ENCODE measurements at regions not wholly inside any gene's neighbourhood (a gene's known extent, or its start where the extent isn't known, plus 50 kb on each side); places are given as distances from the start of the nearest gene placed in this dataset.
A peak's percentile ranks its signal among the peaks of the same experiment; 100 is the strongest.

GRCh38 chr11:19459240-19459639 is 218.5 kb upstream of the E2F8 start:
- Mint-ChIP-seq H3K27me3 (peaks cover 4% of the 10 kb centered on the region), H3K9me3 (no peaks in the 10 kb centered on the region), H3K4me1 (no peaks in the 10 kb centered on the region), H3K36me3 (ENCODE audit: low read depth) (no peaks in the 10 kb centered on the region), H3K27ac (no peak overlapping the region), H3K4me3 (no peak overlapping the region)
- intact Hi-C loops (cut with micrococcal nuclease) = no loop called here
- DNase-seq = no peak

- H3K4me3 Mint-ChIP-seq = no peak overlapping the region
- no peaks in the 10 kb centered on the region for H3K9me3 Mint-ChIP-seq
- intact Hi-C loops (cut with micrococcal nuclease) = no loop called here
- no peaks in the 10 kb centered on the region for H3K4me1 Mint-ChIP-seq
- DNase-seq = no peak
- no peaks in the 10 kb centered on the region for H3K36me3 Mint-ChIP-seq (ENCODE audit: low read depth)
- peaks cover 4% of the 10 kb centered on the region for H3K27me3 Mint-ChIP-seq
- H3K27ac Mint-ChIP-seq = no peak overlapping the region
Observed at GRCh38 chr11:19458721-19459120, 218.0 kb upstream of the E2F8 start.

GRCh38 chr11:19458231-19458630 is 217.5 kb upstream of the E2F8 start:
- no peaks in the 10 kb centered on the region for H3K9me3 Mint-ChIP-seq
- no peak for DNase-seq
- H3K36me3 Mint-ChIP-seq (ENCODE audit: low read depth) = no peaks in the 10 kb centered on the region
- intact Hi-C loops (cut with micrococcal nuclease) = no loop called here
- no peak overlapping the region for H3K27ac Mint-ChIP-seq
- H3K4me1 Mint-ChIP-seq = no peaks in the 10 kb centered on the region
- H3K27me3 Mint-ChIP-seq = peaks cover 4% of the 10 kb centered on the region
- no peak overlapping the region for H3K4me3 Mint-ChIP-seq

- H3K4me1 Mint-ChIP-seq = no peaks in the 10 kb centered on the region
- H3K9me3 Mint-ChIP-seq = no peaks in the 10 kb centered on the region
- DNase-seq = no peak
- intact Hi-C loops (cut with micrococcal nuclease) = no loop called here
- no peak overlapping the region for H3K4me3 Mint-ChIP-seq
- H3K27ac Mint-ChIP-seq = no peak overlapping the region
- no peaks in the 10 kb centered on the region for H3K36me3 Mint-ChIP-seq (ENCODE audit: low read depth)
- H3K27me3 Mint-ChIP-seq = peaks cover 4% of the 10 kb centered on the region
Observed at GRCh38 chr11:19455731-19456130, 215.0 kb upstream of the E2F8 start.

- no peaks in the 10 kb centered on the region for H3K4me1 Mint-ChIP-seq
- no peaks in the 10 kb centered on the region for H3K9me3 Mint-ChIP-seq
- H3K4me3 Mint-ChIP-seq = no peak overlapping the region
- intact Hi-C loops (cut with micrococcal nuclease) = no loop called here
- H3K27ac Mint-ChIP-seq = no peak overlapping the region
- no peaks in the 10 kb centered on the region for H3K36me3 Mint-ChIP-seq (ENCODE audit: low read depth)
- H3K27me3 Mint-ChIP-seq = no peaks in the 10 kb centered on the region
- DNase-seq = no peak
Observed at GRCh38 chr11:19453651-19454257, 213.0 kb upstream of the E2F8 start.

- H3K4me3 Mint-ChIP-seq = no peak overlapping the region
- no peak for DNase-seq
- H3K27me3 Mint-ChIP-seq = no peaks in the 10 kb centered on the region
- no peaks in the 10 kb centered on the region for H3K9me3 Mint-ChIP-seq
- no peaks in the 10 kb centered on the region for H3K36me3 Mint-ChIP-seq (ENCODE audit: low read depth)
- intact Hi-C loops (cut with micrococcal nuclease) = no loop called here
- H3K4me1 Mint-ChIP-seq = no peaks in the 10 kb centered on the region
- H3K27ac Mint-ChIP-seq = no peak overlapping the region
Observed at GRCh38 chr11:19451609-19452008, 210.9 kb upstream of the E2F8 start.

- Mint-ChIP-seq H3K27me3 (peaks cover 2% of the 10 kb centered on the region), H3K36me3 (ENCODE audit: low read depth) (no peaks in the 10 kb centered on the region)
- intact Hi-C loops (cut with micrococcal nuclease) = no loop called here
Observed at GRCh38 chr11:19450282-19450681, 209.5 kb upstream of the E2F8 start.

GRCh38 chr11:19448651-19449050 is 207.9 kb upstream of the E2F8 start:
- intact Hi-C loops (cut with micrococcal nuclease) = loop anchor here (5.0 to 10.0 kb wide), 2 partner anchors 204 to 689 kb away; partner anchors contain the start of gene E2F8
- Mint-ChIP-seq H3K4me3 (no peak overlapping the region), H3K27ac (no peak overlapping the region), H3K9me3 (no peaks in the 10 kb centered on the region), H3K36me3 (ENCODE audit: low read depth) (no peaks in the 10 kb centered on the region), H3K4me1 (no peaks in the 10 kb centered on the region), H3K27me3 (peaks cover 9% of the 10 kb centered on the region)
- no peak for DNase-seq

More at GRCh38 chr11:19450282-19450681, 209.5 kb upstream of the E2F8 start:
- no peak overlapping the region for H3K4me3 Mint-ChIP-seq
- no peak overlapping the region for H3K27ac Mint-ChIP-seq
- DNase-seq = no peak
- H3K9me3 Mint-ChIP-seq = no peaks in the 10 kb centered on the region
- no peaks in the 10 kb centered on the region for H3K4me1 Mint-ChIP-seq

GRCh38 chr11:19447150-19447566 is 206.4 kb upstream of the E2F8 start:
- peaks cover 7% of the 10 kb centered on the region for H3K4me1 Mint-ChIP-seq
- no peak overlapping the region for H3K27ac Mint-ChIP-seq
- H3K4me3 Mint-ChIP-seq = no peak overlapping the region
- no peak for DNase-seq
- H3K27me3 Mint-ChIP-seq = peaks cover 18% of the 10 kb centered on the region
- H3K36me3 Mint-ChIP-seq (ENCODE audit: low read depth) = no peaks in the 10 kb centered on the region
- H3K9me3 Mint-ChIP-seq = no peaks in the 10 kb centered on the region
- intact Hi-C loops (cut with micrococcal nuclease) = loop anchor here (5.0 to 10.0 kb wide), 2 partner anchors 202 to 690 kb away; partner anchors contain the start of gene E2F8

GRCh38 chr11:19445771-19446170 is 205.0 kb upstream of the E2F8 start:
- Mint-ChIP-seq H3K27ac (no peak overlapping the region), H3K27me3 (peaks cover 23% of the 10 kb centered on the region), H3K4me1 (peaks cover 14% of the 10 kb centered on the region), H3K36me3 (ENCODE audit: low read depth) (no peaks in the 10 kb centered on the region), H3K9me3 (no peaks in the 10 kb centered on the region), H3K4me3 (no peak overlapping the region)
- no peak for DNase-seq
- intact Hi-C loops (cut with micrococcal nuclease) = loop anchor here (5.0 to 10.0 kb wide), 2 partner anchors 201 to 692 kb away; partner anchors contain the start of gene E2F8

GRCh38 chr11:19444231-19444630 is 203.5 kb upstream of the E2F8 start:
- Mint-ChIP-seq H3K36me3 (ENCODE audit: low read depth) (no peaks in the 10 kb centered on the region), H3K27ac (no peak overlapping the region), H3K9me3 (no peaks in the 10 kb centered on the region), H3K4me1 (peaks cover 14% of the 10 kb centered on the region), H3K27me3 (peaks cover 28% of the 10 kb centered on the region), H3K4me3 (no peak overlapping the region)
- intact Hi-C loops (cut with micrococcal nuclease) = loop anchor here (5.0 to 10.0 kb wide), 2 partner anchors 199 to 278 kb away; partner anchors contain the start of gene E2F8
- DNase-seq = no peak

- peaks cover 14% of the 10 kb centered on the region for H3K4me1 Mint-ChIP-seq
- peak overlapping the region; percentile 65 for H3K27ac Mint-ChIP-seq
- peaks cover 33% of the 10 kb centered on the region for H3K27me3 Mint-ChIP-seq
- intact Hi-C loops (cut with micrococcal nuclease) = loop anchor here (5.0 to 10.0 kb wide), 2 partner anchors 198 to 280 kb away; partner anchors contain the start of gene E2F8
- no peak overlapping the region for H3K4me3 Mint-ChIP-seq
- DNase-seq = no peak
- no peaks in the 10 kb centered on the region for H3K9me3 Mint-ChIP-seq
- H3K36me3 Mint-ChIP-seq (ENCODE audit: low read depth) = no peaks in the 10 kb centered on the region
Observed at GRCh38 chr11:19442554-19442910, 201.8 kb upstream of the E2F8 start.

GRCh38 chr11:19441752-19442553 is 201.2 kb upstream of the E2F8 start:
- peaks cover 38% of the 10 kb centered on the region for H3K27me3 Mint-ChIP-seq
- no peak overlapping the region for H3K4me3 Mint-ChIP-seq
- no peaks in the 10 kb centered on the region for H3K9me3 Mint-ChIP-seq

GRCh38 chr11:19441288-19441687 is 200.5 kb upstream of the E2F8 start:
- H3K4me3 Mint-ChIP-seq = no peak overlapping the region
- H3K4me1 Mint-ChIP-seq = peaks cover 14% of the 10 kb centered on the region
- intact Hi-C loops (cut with micrococcal nuclease) = loop anchor here (5.0 to 10.0 kb wide), 2 partner anchors 196 to 281 kb away; partner anchors contain the start of gene E2F8
- H3K27ac Mint-ChIP-seq = no peak overlapping the region
- H3K36me3 Mint-ChIP-seq (ENCODE audit: low read depth) = no peaks in the 10 kb centered on the region
- H3K9me3 Mint-ChIP-seq = no peaks in the 10 kb centered on the region
- peaks cover 38% of the 10 kb centered on the region for H3K27me3 Mint-ChIP-seq
- DNase-seq = no peak

More at GRCh38 chr11:19441752-19442553, 201.2 kb upstream of the E2F8 start:
- peak overlapping the region; percentile 65 for H3K27ac Mint-ChIP-seq
- intact Hi-C loops (cut with micrococcal nuclease) = loop anchor here (5.0 to 10.0 kb wide), 2 partner anchors 197 to 280 kb away; partner anchors contain the start of gene E2F8
- peaks cover 14% of the 10 kb centered on the region for H3K4me1 Mint-ChIP-seq
- no peaks in the 10 kb centered on the region for H3K36me3 Mint-ChIP-seq (ENCODE audit: low read depth)
- peak; percentile 74 for DNase-seq
